ENCODE measurements at regions not wholly inside any gene's neighbourhood (a gene's known extent, or its start where the extent isn't known, plus 50 kb on each side); places are given as distances from the start of the nearest gene placed in this dataset.
"Not testable (repeated sequence)": the region's sequence is repeated elsewhere in the genome, so short reads cannot be mapped to it uniquely, and the experiment has no call there.

- no peak for DNase-seq
Measured at GRCh38 chr12:115898670-115899069, 378.8 kb downstream of the MED13L start.

- DNase-seq = no peak
Measured at GRCh38 chr12:115897729-115898128, 379.8 kb downstream of the MED13L start.

DNA sequence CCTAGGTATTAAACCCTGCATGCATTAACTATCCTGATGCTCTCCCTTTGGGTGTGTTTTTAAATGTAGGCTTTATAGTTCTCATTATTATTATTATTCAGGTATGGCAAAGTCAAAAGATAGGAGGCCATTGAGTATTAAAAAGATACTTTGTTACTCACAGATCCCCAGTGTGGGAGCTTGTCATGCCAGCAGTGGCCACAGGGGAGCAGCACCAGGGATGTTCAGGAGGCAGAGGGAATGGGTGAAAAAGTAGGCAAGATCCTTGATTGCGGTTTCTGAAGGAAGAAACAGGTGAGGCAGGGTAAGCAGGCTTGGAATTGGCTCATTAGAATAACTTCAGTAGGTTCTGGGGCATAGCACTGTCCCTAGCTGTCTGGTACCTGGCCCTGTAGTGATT is 382.2 kb downstream of the MED13L start:
- DNase-seq = no peak

DNA sequence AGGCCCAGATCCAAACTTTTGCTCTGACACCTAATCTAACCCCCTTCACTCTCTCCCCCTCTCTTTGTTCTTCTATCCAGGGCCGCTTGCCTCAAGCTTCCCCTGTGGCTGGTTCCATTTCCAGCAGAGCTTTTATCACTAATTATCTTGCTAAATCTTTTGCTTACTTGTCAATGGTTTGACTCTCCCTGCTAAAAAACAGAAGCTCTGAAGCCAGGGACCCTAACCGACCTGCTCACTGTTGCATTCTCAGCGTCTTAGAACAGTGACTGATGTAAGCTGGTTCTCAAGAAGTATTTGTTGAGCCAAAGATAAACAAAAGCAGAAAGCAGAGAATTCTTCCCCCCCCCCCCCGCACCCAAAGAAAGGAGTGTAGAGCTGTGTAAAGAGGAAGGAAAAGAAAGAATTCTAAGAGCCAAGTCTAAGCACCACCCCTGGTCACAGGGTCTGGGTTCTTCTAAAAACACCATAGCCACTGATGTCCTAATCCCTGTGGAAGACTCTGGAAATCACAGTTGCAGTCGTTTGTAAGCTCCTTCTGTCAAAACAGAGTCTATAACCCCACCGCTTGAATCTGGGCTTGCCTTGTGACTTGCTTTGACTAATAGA is 385.8 kb downstream of the MED13L start:
- no peak for DNase-seq

GRCh38 chr12:115886666-115887065 is 390.8 kb downstream of the MED13L start:
- no peak for DNase-seq

GRCh38 chr12:115885040-115885690 is 392.3 kb downstream of the MED13L start:
- DNase-seq = no peak

GRCh38 chr12:115882936-115883335 is 394.6 kb downstream of the MED13L start:
- no peak for DNase-seq

DNA sequence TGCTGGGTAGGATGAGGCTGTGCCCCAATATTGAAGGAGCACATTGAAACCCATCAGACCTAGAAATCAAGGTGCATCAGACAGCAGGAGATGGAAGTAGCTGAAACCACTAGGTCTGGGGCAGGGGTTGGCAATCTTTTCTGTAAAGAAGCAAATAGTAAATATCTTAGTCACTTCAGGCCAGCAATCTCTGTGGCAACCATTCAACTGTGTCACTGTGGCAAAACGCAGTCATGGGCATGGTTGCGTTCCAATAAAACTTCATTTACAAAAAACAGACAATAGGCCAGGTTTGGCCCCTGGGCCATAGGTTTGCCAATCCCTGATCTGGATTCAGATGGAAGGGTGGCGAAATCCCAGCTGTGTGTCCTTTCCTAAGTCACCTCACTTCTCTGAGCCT is 397.3 kb downstream of the MED13L start:
- no peak for DNase-seq

DNA sequence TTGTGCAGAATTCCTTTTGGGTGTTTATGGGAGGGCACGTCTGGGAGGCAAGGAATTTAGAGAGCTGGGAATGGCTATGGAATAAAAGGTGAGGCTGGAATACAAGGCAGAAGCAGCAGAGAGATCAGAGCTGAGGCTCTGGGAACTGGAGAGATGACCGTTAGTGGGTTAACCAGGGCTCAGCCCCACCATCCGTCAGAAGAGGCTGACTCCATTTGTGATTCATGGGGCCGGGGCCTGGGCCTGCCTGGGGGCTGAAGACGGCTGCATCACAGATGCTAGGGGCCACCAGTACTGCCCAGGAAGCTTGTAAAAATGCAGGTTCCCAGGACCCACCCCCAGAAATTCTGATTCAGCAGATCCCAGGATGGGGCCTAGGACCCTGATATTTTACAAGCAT is 398.1 kb downstream of the MED13L start:
- DNase-seq = no peak

DNA sequence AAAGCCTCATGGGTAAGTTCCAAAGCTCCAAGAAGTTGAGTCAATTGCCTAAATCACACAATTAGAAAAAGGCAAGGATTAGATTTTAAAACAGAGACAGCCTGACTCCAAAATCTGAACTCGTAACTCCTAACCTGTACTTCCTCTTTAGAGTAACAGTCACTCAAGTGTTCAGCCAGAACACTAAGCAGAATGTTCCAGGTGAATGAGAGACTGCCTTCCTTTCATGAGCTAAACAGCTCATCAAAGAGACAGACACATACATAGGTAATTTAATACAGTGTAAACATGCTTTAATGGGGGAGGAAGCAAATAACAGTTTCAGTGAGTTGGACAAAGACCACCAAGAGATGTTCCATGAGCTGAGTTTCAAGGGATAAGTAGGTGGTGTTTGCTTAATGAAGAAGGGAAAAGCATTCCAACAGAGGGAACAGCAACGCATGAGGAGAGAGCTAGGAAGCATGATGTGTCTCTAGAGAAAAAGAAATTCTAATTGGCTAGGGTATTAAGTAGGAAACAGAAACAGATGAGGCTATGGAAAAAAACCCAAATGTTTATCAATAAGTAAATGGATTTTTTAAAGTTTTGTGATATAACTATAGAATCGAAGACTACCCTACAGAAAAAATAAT is 403.9 kb downstream of the MED13L start:
- DNase-seq = no peak

DNA sequence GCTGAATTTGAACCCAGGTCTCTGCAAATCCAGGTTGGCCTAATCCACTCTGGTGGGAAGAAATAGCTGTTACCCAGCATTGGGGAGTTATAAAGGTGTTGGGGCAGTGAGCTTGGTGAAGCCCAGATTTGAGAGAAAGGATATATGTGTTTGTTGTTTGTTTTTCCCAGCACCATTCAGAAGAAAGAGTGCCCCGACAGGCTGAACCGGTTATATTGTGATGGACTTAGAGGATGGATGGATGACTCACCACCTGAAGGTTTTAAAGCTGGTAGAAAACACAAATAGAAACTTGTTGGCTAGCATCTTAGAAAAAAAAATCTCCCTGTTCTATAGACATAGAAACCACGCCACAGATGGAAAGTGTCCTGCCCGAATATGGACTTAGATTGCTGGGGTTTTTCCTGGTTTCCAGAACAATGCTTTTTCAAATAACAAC is 404.6 kb downstream of the MED13L start:
- DNase-seq = no peak

DNA sequence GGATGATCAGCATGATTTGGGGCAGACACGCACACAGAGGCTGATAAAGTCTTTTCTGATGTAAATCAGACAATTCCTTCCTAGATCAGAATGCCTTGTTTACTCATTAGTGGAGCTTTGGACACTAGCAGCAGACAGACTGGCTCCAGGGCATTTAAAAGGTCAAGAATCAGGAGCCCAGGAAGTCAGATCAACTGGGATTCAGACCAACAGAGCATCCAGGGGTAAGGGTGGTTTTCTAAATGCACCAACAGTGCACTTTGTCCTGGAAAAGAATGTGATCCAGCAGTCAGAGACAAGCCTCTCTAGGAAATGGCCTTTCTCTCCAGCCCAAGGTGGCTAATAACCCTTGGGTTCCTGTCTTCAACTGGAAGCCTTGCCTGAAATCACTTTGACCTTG is 405.3 kb downstream of the MED13L start:
- DNase-seq = no peak

DNA sequence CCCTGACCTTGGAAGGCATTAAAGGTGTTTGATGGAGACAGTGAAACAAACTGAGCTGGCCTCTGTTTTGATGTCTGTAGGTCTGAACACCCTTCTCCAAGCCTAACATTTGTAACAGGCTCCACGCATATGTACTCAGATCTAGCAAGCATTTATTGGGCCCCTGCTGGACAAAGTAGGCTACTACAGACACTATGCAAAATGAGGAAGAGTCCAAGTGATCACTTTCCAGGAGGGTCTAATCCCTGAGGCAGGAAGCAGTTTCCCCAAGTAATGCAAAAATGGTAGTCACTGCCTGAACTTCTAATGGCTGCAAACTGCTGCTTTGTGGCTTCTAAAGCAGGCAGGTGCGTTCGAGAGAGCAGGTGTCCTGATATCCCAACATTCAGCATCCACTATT is 405.8 kb downstream of the MED13L start:
- DNase-seq = peak; percentile 21

DNA sequence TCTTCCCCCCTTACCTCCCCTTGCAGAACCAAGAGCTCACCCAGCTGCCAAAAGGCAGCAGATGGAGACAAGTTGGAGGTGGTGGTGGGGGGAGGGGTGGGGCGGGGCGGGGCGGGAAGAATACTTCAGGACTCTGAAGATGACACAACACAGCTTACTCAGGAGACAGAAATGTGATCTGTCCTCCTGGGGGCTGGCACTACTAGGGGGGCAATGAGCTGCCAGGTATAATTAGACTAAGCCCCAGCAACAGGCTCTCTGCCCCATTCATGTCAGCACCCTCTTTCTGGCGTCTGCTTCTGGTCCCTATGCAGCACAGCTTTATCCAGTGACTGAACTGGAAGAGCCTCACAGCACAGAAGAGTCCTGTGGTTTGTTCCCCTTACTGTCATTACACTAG is 407.0 kb downstream of the MED13L start:
- DNase-seq = no peak

DNA sequence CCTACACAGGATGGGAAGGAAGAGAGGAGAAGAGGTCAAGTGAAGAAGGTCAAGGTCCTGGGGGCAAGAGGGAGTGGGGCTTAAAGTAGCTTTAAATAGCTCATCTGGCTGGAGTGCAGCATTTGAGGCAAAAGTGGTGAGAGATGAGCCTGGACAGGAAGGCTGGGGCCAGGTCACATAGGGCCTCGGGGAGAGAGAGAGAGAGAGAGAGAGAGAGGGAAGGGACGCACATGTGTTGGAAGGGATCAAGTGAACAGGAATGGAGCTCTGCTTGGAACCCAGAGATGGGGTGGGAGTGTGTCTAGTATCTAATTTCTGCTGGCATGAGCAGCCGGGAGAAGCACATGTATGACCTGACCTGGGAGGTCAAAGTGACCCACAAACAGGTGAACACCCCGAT is 407.5 kb downstream of the MED13L start:
- no peak for DNase-seq

DNA sequence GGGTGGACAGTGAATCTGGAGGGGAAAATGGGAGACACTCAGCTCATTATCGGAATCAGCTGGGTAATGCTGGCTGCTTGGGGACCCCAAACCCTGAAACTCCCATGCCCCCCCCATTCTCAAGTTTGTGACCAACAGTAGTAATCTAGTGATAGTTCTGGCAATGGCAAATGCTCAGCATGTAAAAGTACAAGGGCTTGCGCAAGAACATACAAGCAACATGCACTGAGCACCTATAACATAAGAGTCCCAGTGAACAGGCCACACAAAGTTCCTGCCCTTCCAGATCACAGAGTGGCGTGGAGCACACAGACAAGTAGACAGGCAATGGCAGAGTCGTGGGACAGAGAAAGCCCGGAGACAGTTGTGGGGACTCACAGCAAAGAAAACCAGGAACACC is 407.9 kb downstream of the MED13L start:
- DNase-seq = no peak

GRCh38 chr12:115868624-115869023 is 408.9 kb downstream of the MED13L start:
- DNase-seq = no peak

GRCh38 chr12:115867854-115868253 is 409.6 kb downstream of the MED13L start:
- no peak for DNase-seq

DNA sequence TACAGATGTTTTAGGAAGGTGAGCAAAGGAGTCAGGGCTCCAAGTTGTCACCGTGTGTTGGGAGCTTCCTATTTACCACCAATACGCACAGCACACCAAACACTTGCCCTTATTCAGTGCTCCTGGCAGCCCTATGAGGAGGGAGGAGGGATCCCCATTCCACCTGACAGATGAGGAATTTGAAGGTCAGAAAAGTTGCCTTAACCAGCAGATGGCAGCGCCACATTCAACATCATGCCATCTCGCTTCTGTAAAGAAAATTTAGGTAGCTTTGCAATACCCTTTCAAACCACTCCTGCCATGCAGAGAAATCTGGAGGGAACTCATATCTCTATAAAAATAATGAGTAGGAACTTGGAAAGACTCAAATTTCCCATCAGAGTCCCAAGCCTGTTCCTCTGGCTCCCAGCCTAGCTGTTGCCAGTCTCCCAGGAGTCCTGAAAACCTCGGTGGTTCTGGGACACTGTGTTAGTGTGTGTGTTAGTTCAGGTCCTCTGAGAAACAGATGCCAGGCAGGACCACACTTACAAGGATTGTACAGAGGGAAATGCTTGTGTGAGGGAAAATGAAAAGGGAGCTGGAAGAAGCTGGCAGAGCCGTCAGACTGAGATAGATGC is 410.5 kb downstream of the MED13L start:
- DNase-seq = no peak

DNA sequence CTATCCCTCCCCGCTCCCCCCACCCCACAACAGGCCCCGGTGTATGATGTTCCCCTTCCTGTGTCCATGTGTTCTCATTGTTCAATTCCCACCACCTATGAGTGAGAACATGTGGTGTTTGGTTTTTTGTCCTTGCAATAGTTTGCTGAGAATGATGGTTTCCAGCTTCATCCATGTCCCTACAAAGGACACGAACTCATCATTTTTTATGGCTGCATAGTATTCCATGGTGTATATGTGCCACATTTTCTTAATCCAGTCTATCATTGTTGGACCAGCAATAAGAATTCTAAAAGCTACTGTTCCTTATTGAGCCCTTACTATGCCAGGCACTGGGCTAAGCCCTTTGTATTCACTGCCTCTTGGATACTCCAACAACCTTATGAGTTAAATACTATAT is 411.2 kb downstream of the MED13L start:
- DNase-seq = not testable (repeated sequence)

DNA sequence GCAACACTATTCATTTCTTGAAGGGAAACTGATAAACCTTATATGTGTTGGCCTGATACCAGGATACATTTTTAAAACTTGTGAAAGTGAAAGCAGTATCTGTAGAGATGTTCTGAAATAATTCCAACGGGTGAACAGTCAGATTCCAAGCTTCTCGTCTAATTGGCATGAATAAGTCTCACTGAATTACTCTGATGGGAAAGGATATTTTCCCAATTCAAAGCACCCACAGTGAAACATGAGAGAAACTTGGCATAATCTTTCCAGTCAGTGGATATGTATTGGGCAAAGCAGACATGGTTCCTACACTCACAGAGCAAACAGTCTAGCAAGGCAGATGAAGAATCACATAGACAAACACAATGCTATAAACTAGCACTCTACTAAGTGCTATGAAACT is 413.1 kb downstream of the MED13L start:
- no peak for DNase-seq

DNA sequence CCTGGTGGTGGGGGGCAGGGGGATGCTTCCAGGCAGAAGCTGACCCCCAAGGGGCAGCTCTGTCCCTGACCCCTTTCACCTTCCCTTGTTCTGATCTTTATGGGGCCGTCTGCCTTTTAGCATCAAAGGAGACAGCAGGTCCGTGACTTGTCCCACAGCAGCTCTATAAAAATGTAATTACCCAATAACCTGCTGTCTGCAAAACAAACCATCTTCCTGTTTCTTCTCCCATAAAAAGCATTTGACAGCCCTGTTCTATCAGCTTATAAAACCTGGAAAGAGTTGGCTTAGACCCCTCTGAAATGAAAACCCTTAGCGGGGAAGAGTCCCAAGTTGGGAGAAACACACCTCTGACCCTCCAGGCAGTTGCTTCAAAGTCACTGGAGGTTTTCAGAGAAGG is 416.9 kb downstream of the MED13L start:
- no peak for DNase-seq

- no peak for DNase-seq
Measured at GRCh38 chr12:115859231-115859630, 418.3 kb downstream of the MED13L start.

DNA sequence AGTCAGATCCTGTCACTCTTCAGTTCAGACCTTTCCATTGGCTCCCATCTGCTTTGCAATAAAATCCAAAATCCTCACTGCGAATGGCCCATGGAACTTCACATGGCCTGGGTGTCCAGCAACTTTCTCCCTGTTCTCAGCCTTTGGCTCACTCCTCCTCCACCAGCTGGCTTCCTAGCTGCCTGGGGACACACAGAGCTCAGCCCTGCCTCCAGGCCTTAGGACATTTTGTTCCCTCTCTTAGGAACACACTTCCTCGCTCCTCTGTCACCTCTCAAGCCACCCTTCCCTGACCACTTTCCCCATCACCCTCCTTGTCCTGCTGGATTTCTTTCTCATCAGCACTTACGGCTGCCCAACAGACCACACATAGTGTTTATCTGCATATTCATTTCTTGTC is 419.6 kb downstream of the MED13L start:
- no peak for DNase-seq

Measured in fibroblast of skin of back (primary cell).